Activated T-cell treated with anti-CD3 and anti-CD28 coated beads for 24 hours (primary cell): ENCODE measurements at regions not wholly inside any gene's neighbourhood (a gene's known extent, or its start where the extent isn't known, plus 50 kb on each side); places are given as distances from the start of the nearest gene placed in this dataset.

Experiments used
- DNase-seq: peaks from one replicate; pipeline ENCODE4 v3.0.0-alpha.2; 2020; ENCODE audit warnings: low read depth

- DNase-seq = no peak
Measured at GRCh38 chr1:82260666-82261065, 459.9 kb downstream of the ADGRL2 start.

GRCh38 chr1:82260051-82260450 is 459.3 kb downstream of the ADGRL2 start:
- DNase-seq = no peak

GRCh38 chr1:82258887-82259286 is 458.2 kb downstream of the ADGRL2 start:
- DNase-seq = no peak

DNA sequence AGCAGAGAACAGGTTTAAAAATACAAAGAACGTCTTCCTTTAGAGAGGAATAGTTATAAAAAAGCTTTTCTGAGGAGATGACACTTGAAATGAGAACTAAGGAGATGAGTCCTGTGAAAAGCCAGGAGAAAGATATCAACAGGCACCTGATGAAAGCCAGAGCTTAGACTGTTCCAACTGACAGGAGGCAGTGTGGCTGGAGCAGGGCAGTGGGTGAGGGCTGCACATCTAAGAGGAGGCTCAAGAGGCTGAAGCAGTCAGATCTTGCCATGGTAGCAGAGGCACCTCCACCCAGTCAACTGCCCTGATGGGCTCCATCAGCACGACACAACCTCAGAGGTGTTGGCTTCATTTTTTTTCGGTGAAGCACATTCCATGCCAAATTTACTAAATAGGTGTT is 445.3 kb downstream of the ADGRL2 start:
- no peak for DNase-seq

DNA sequence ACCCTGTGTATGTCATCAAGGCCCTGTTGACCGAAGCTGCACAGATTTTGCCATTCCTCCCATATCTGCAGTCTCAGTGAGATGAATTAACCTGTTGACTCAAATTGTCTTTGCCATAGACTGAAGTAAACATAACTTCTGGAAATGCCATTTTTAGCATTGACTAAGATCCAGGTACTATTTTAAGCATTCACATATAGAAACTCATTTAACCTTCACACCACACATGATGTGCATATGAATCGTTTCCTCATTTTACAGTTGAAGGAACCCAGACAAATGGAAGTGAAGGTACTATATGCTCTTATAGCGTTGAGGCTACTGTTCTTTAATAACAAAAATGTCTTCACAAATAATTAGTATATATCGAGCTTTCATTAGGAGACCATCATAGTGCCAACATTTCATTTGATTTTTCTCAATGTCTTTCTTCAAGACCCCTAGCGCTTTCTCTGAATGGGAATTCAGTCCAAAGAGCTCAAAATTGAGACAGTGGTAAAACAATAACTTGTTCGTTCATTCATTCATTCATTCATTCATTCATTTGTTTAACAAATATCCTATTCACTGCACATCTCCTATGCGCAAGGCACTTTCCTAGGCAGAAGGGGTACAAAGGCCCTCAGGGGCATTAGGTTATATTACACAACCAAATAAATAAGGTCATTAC is 444.7 kb downstream of the ADGRL2 start:
- DNase-seq = no peak

DNA sequence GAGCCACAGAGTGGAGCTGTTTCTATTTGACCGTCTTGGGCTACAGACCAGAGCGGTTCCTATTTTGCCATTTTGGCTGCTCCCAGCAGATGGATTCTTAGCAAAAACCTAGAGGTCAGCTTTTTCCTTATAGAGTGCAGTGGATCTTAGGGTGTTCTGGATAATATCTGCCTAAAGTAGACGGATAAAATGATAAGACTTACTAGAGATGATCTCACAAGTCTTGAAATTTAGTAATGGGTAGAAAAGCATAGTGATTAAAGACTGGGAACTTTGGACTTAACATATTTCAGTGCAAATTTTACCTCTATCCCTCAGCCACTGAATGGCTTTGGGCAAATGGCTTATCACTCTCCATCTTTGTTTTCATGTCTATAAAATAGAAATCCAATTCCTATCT is 439.8 kb downstream of the ADGRL2 start:
- no peak for DNase-seq

DNA sequence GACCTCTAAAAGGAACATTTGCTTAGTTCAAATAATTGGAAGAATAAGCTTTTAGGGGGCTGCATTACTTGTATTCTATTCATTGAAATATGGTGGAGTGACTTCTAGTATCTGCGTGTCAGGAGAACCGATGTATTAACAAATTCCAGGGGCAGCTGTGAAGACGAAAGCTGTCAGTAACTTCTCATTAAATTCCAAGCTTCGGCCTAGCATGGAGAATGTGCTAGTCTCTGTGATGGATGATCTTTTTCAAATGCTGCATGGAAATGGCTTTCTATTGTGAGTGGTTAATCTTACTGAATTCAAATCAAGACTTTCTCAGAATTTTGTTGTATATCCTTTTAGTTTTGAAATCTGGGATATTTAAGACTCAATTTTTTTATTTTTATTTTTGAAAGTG is 429.9 kb downstream of the ADGRL2 start:
- no peak for DNase-seq

DNA sequence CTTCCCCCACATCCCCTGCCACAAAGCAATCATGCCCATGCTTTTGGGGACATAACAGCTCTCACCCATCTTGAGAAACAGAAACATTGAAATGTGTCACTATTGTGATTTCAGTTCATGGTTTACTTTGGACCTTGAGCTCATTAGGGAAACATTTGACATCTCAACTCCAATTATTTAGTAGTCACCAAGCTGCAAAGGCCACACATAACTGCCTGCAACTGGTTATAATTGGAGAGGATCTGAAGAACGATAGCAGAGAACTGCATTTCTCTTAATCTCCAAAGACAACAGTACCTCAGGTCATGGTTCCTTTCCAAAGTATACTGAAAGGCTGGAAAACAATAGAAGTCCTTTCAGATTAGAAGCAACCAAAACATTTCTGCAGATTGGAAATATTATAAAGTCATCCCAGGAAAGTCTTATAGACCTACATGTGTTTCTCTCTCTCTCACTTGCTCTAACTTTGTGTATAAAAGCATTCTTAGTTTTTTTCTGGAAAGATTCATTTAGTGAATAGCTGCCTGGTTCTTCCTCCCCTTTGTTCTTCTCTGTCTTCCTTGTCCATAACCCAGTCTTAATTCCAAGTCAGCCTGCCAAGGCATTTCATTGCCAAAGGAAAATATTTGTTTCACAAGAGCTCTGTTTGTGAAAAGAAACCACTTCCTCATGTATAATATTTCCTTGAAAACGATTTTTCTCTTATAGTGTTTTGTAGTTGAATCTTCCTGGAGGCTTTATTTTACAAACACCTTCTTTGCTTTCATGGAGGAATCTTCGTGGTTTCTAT is 426.8 kb downstream of the ADGRL2 start:
- no peak for DNase-seq

- DNase-seq = no peak
Measured at GRCh38 chr1:82226186-82226505, 425.4 kb downstream of the ADGRL2 start.

GRCh38 chr1:82225421-82226185 is 424.9 kb downstream of the ADGRL2 start:
- DNase-seq = no peak

DNA sequence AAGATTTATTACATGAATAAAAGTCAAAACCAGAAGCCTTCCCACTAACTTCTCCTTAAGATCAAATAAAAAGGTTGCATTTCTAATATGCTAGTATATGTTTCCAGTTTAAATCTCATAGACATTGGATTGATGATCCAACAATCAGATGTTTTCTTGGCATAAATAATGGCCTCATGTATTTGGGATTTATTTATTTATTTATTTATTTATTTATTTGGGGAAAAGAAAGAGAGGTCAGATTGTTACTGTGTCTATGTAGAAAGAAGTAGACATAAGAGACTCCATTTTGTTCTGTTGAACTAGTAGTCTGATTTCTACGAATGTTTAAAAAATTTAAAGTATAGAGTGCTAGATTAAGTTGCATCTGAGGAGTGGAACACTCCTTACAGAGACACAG is 422.4 kb downstream of the ADGRL2 start:
- no peak for DNase-seq

DNA sequence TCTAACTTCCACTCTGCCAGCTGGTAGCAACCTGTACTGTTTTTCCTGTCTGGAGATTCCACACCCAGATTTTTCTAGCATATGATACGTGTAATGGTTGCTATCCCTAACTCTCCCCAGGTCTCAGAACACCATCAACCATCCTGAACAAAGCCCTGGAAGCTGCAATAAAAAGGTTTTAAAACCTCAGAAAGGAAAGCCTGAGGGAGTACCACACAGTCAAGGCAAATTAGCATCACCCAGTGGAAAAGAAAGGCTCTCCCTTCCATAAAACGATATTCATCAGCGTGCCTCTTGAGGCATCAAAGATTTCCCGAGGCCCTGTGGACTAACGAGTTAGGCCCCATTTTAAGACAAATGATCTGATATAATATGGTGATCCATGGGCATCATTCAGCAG is 421.0 kb downstream of the ADGRL2 start:
- no peak for DNase-seq

DNA sequence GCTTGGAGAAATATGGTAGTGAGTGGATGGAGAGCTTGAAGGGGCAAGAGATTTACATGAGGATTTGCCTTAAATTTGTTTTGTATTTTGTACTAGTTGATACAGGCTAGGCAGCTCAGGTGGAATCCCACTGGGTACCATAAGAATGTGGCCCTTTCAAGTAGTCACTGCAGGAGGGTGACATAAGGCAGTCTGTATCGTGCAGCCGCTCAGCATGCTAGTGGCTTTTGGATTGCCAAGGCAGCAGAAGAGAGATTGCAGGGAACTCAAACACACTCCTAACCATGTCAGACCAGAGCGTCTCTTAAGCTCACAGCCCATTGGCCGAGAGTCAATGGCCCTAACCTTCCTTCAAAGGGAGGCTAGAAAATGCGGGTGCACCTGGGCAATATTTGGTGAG is 420.0 kb downstream of the ADGRL2 start:
- DNase-seq = no peak

- no peak for DNase-seq
Measured at GRCh38 chr1:82219841-82220240, 419.1 kb downstream of the ADGRL2 start.

DNA sequence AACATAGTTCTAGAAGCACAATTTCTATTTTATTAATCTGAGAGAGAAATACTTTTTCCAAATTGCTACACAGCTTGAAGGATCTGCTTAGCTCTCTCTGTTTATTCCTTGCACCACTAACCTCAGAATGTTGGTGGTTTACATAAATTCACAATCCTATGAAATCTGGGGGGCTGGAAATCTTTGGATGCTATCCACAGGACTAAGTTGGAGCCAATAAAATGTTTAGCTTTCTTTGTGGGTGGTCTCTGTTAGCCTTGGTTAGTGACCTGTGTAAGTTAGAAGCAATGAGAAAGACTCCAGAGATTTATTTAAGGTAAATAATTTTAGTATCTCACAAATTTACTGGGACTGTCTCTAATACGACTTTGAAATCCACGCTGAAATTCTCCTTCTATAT is 418.1 kb downstream of the ADGRL2 start:
- DNase-seq = no peak

DNA sequence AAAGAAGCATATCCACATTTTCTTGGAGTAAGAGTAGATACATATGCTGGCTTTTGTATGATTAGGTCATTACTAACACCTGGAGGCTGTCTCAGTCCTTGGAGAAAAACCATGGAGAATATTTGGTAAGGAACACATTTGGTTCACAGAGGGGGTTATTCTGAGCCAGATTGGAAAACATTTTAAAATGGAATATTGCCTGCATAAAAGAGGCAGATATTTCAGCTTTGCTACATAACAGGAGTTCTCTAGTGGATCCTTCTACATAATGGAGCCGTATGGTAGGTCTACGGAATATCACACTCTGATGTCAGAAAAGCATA is 415.1 kb downstream of the ADGRL2 start:
- DNase-seq = no peak

DNA sequence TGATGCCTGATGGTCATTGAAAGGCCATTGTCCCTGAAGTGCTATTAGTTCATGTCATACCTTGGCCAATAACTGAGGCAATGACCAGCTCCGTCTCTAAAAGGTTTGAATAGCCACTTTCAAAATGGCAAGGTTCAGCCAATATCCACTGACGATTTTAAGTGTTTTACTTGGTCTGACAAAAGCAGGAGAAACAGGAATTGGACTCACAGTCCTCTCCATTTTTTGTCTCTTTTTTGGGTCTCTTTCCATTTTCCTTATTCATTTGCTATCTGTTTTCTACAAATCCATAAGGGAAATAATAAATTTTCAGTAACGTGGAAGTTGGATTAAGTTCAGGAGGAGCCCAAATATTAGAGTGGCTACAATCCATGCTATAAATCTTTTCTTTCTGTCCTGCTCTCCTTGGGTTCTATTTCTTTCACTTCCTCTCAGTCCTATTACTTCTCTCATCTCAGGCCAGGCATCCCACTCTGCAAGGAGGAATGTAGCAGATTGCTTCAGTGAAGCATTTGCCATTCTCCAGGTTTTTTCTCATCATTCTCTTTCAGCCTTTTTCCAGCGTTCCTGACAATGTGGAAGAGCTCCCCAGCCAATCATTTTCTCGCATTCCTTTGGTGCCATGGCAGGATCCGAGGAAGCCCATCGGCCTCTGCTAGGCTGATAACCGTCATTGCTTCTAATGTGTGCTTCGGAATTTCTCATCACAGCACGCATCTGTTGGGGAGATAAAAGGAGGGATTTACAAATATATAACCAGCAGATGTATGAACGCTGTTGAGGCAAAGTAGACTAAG is 414.5 kb downstream of the ADGRL2 start:
- no peak for DNase-seq

DNA sequence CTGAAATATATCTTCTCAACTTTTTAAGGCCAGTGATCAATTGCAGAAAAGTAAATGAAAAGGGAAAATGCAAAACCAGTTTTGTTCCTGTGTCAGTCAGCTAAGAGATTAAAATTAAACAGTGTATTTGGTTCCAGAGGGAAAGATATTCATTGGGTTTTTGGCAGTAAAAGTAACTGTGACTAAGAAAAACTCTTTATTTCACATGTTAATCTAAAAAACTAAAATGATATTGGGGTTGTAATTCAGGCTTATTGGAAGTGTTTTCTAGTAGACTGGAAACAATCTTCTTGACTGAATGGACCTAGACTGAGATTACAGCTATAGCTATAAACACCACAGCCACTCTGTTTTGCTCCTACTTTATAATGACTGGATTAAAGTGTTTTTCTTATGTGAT is 413.9 kb downstream of the ADGRL2 start:
- no peak for DNase-seq

DNA sequence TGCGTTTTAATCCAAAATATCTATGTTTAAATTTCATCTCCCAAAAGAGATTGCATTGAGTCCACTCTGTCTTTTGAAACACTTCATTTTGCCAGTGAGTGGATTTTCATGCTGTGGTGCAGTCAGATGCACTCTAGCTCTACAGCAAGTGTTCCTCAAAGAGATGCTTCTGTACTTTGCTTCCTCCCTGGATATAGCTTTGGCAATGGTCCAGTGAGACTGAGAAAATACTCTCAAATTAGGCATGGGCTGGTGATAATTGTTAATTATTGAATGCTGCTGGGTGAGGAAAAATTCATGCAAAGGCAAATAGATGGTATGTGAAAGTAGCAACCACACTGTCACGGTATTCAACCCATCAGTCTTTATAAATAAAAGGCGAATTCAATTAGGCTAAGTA is 396.9 kb downstream of the ADGRL2 start:
- no peak for DNase-seq

DNA sequence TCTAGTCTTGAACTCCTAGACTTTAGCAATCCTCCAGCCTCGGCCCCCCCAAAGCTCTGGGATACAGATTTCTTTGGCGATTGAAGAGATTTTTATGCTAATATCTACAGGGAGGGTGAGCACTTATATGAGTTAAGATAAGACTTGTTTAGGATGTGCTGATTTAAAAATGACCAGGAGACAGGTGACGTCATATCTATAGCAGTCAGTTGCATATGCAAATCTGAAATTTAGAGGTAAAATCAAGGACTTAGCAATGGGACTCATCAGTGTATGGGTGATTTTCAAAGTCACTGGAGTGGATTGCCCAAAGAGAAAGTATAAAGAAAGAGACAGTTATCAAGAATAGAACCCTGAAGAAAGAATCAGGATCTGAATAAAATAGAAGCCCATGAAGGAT is 394.5 kb downstream of the ADGRL2 start:
- DNase-seq = no peak

DNA sequence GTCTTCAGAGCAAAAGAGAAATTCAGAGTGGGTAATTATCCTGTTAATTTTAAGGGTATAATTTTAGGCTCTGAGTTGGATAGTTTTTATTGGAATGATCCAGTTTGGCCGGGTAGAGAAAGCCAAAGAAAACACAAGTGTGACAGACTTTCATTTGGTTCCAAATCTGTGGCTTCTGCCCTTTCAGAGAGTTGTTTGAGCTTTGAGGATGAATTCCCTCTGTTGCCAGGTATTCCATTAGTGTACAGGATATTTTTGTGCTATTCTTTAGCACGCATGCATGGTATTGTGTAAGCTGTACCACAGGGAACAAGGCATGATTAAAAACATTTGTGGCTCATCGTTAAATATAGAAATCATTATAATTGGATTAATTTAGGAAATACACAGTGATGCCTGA is 384.4 kb downstream of the ADGRL2 start:
- DNase-seq = no peak

GRCh38 chr1:82181846-82182245 is 381.1 kb downstream of the ADGRL2 start:
- no peak for DNase-seq

- no peak for DNase-seq
Measured at GRCh38 chr1:82179131-82179530, 378.4 kb downstream of the ADGRL2 start.
